SK-N-SH (cell line): ENCODE measurements at regions not wholly inside any gene's neighbourhood (a gene's known extent, or its start where the extent isn't known, plus 50 kb on each side); places are given as distances from the start of the nearest gene placed in this dataset.
"Not testable (repeated sequence)": the region's sequence is repeated elsewhere in the genome, so short reads cannot be mapped to it uniquely, and the experiment has no call there.

ENCODE experiments used
- CTCF ChIA-PET: fragments of 300-600, 350-600 bp; formaldehyde crosslinking; extraction: SDS; loops from one replicate; lab custom pipeline; 2021; lab: Yijun Ruan, JAX
- POLR2A ChIA-PET: fragments of 350-600 bp; sonication (Branson Sonifier 250); formaldehyde crosslinking; extraction: SDS; loops from one replicate; lab custom pipeline; 2020; ENCODE audit warnings: antibody characterized with exemption, inconsistent platforms; lab: Yijun Ruan, JAX
- DNase-seq: peaks from one replicate; pipeline ENCODE4 v3.0.0; 2012
- H2AFZ ChIP-seq: fragments of 200-600 bp; sonication (generic); 2 replicates; pipeline ENCODE4 v1.8.1; 2016; ENCODE audit warnings: antibody characterized with exemption, mild to moderate bottlenecking, low read depth
- H3F3A ChIP-seq: fragments of 200-600 bp; sonication (generic); replicated peaks from 2 replicates; pipeline ENCODE3; 2016; ENCODE audit warnings: antibody characterized with exemption, mild to moderate bottlenecking; ENCODE audit not compliant: insufficient read depth
- H3K27ac ChIP-seq, 2 experiments: fragments of 200-500 bp in 1 of 2; fragments of 200-600 bp in 1 of 2; sonication (Bioruptor generic) in 1 of 2; sonication (generic), shearing (Covaris generic) in 1 of 2; 2 replicates each; pipeline versions ENCODE4 v1.5.1 to v1.6.1; 2014 to 2016; ENCODE audit warnings: low read depth in 2 of 2, inconsistent platforms in 1 of 2, low read length in 1 of 2, mild to moderate bottlenecking in 1 of 2, mixed read lengths in 1 of 2
- H3K27me3 ChIP-seq: fragments of 200-600 bp; sonication (generic), shearing (Covaris generic); 2 replicates; pipeline ENCODE4 v1.6.1; 2016; ENCODE audit warnings: mixed run types; ENCODE audit not compliant: insufficient read depth
- H3K36me3 ChIP-seq, 2 experiments: fragments of 200-500 bp in 1 of 2; fragments of 200-600 bp in 1 of 2; sonication (Bioruptor generic) in 1 of 2; sonication (generic) in 1 of 2; replicated peaks in 1 of 2; 2 replicates each; pipeline versions ENCODE3 to v1.5.1; 2014 to 2016; ENCODE audit warnings: low read length in 1 of 2, mild to moderate bottlenecking in 1 of 2; ENCODE audit not compliant: insufficient read depth in 2 of 2, control insufficient read depth in 1 of 2
- H3K4me1 ChIP-seq, 2 experiments: fragments of 200-500 bp in 1 of 2; fragments of 200-600 bp in 1 of 2; sonication (Bioruptor generic) in 1 of 2; sonication (generic), shearing (Covaris generic) in 1 of 2; 2 replicates each; pipeline versions ENCODE4 v1.5.1 to v1.6.1; 2014 to 2016; ENCODE audit warnings: low read depth in 1 of 2, low read length in 1 of 2, mixed run types in 1 of 2; ENCODE audit not compliant: insufficient read depth in 2 of 2, control insufficient read depth in 1 of 2
- H3K4me2 ChIP-seq: fragments of 200-600 bp; sonication (generic), shearing (Covaris generic); 2 replicates; pipeline ENCODE4 v1.6.1; 2017; ENCODE audit warnings: mixed run types
- H3K4me3 ChIP-seq, 2 experiments: fragments of 200-500 bp in 1 of 2; fragments of 200-600 bp in 1 of 2; sonication (Bioruptor generic) in 1 of 2; sonication (generic), shearing (Covaris generic) in 1 of 2; 2 replicates each; pipeline versions ENCODE4 v1.5.1 to v1.8.1; 2014 to 2016; ENCODE audit warnings: low read depth in 2 of 2, inconsistent platforms in 1 of 2, low read length in 1 of 2, mild to moderate bottlenecking in 1 of 2, mixed read lengths in 1 of 2, moderate library complexity in 1 of 2
- H3K79me2 ChIP-seq: fragments of 200-600 bp; sonication (generic); 2 replicates; pipeline ENCODE4 v1.8.1; 2017; ENCODE audit warnings: mild to moderate bottlenecking; ENCODE audit not compliant: insufficient read depth
- H3K9ac ChIP-seq: fragments of 200-600 bp; sonication (generic); 2 replicates; pipeline ENCODE4 v1.6.1; 2017; ENCODE audit warnings: mixed run types
- H3K9me2 ChIP-seq: fragments of 200-600 bp; sonication (generic); 2 replicates; pipeline ENCODE4 v1.6.1; 2017; ENCODE audit warnings: mixed run types
- H3K9me3 ChIP-seq: fragments of 200-600 bp; sonication (generic); 2 replicates; pipeline ENCODE4 v1.6.1; 2017; ENCODE audit warnings: mixed run types, mild to moderate bottlenecking, moderate library complexity
- H4K20me1 ChIP-seq: fragments of 200-600 bp; sonication (generic); 2 replicates; pipeline ENCODE4 v1.6.1; 2017; ENCODE audit warnings: mild to moderate bottlenecking, mixed run types; ENCODE audit not compliant: insufficient read depth
- WGBS: methylation state at CpG from one replicate; pipeline ENCODE4 v1.1.6; 2017; ENCODE audit warnings: low lambda C conversion rate; 5-methylcytosine and 5-hydroxymethylcytosine counted together

GRCh38 chr7:73244782-73245311, 63.8 kb downstream of the NSUN5 start:
- H3K4me3 ChIP-seq, H3K27ac ChIP-seq, H3K4me2 ChIP-seq, H3K36me3 ChIP-seq, H3K9me2 ChIP-seq, H4K20me1 ChIP-seq, H3K9ac ChIP-seq, H2AFZ ChIP-seq, DNase-seq, H3K4me1 ChIP-seq, CTCF ChIA-PET, H3K27me3 ChIP-seq, H3F3A ChIP-seq, H3K79me2 ChIP-seq, POLR2A ChIA-PET, H3K9me3 ChIP-seq: not testable (repeated sequence)
- 74% methylated on average over 15 of the region's 16 CpGs for WGBS

DNA sequence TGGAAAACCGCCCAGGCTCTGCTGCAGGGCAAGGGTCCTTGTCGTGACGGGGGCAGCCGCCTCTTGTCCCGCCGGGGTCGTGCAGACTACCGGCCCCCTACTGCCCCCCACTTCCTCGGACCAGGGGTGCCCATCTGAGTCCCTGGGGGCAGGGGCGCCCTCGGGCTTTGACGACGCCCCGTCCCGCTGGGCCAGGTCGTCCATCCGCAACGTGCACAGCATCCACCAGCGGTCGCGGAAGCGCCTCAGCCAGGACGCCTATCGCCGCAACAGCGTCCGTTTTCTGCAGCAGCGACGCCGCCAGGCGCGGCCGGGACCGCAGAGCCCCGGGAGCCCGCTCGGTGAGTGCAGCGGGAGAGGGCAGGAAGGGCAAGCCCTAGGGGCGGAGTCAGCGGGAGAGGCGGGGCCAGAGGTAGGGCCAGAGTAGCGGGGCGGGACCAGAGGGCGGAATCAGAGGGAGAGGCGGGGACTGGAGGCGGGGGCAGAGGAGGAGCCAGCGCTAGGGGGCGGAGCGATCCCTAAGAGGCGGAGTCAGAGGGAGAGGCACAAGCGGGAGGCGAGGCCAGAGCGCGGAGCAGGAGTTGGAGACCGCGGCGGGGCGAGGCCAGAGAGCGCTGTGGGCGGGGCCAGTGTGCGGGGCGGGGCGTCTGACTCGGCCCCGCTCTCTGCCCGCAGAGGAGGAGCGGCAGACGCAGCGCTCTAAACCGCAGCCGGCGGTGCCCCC, 73.5 kb downstream of the NSUN5 start:
- peak overlapping the region; percentile 44 to 48; a peak in 3 of 4 replicates for H3K4me3 ChIP-seq
- H3K27me3 ChIP-seq, H3K79me2 ChIP-seq, POLR2A ChIA-PET, H2AFZ ChIP-seq, H3K36me3 ChIP-seq, H3K4me1 ChIP-seq, H3F3A ChIP-seq, H3K9me2 ChIP-seq, CTCF ChIA-PET, DNase-seq, H3K9ac ChIP-seq, H3K9me3 ChIP-seq, H3K27ac ChIP-seq, H4K20me1 ChIP-seq: not testable (repeated sequence)
- no CpG with 5 or more reads among the region's 72 CpGs for WGBS
- peak overlapping the region; percentile 70; the same call in 1 of the 2 replicates for H3K4me2 ChIP-seq

GRCh38 chr7:73225745-73226144, 82.9 kb downstream of the NSUN5 start:
- H3K4me3 ChIP-seq, H3K79me2 ChIP-seq, H4K20me1 ChIP-seq, H3K4me2 ChIP-seq, H3K27ac ChIP-seq, H2AFZ ChIP-seq, DNase-seq, POLR2A ChIA-PET, H3K9ac ChIP-seq, H3K9me2 ChIP-seq, H3F3A ChIP-seq, CTCF ChIA-PET, H3K27me3 ChIP-seq, H3K36me3 ChIP-seq, H3K9me3 ChIP-seq, H3K4me1 ChIP-seq: not testable (repeated sequence)
- 79% methylated on average over 14 of the region's 15 CpGs for WGBS

GRCh38 chr7:73221724-73222123, 86.9 kb downstream of the NSUN5 start:
- H3F3A ChIP-seq, H3K9ac ChIP-seq, H3K79me2 ChIP-seq, H3K36me3 ChIP-seq, POLR2A ChIA-PET, H3K9me3 ChIP-seq, H3K27ac ChIP-seq, CTCF ChIA-PET, H4K20me1 ChIP-seq, H3K4me3 ChIP-seq, H2AFZ ChIP-seq, H3K4me1 ChIP-seq, DNase-seq, H3K9me2 ChIP-seq, H3K4me2 ChIP-seq, H3K27me3 ChIP-seq: not testable (repeated sequence)
- WGBS, result no CpG with 5 or more reads among the region's 6 CpGs

GRCh38 chr7:73220766-73221370, 87.8 kb downstream of the NSUN5 start:
- H3K9me2 ChIP-seq, H3K4me1 ChIP-seq, H4K20me1 ChIP-seq, H2AFZ ChIP-seq, H3F3A ChIP-seq, CTCF ChIA-PET, H3K79me2 ChIP-seq, H3K4me2 ChIP-seq, POLR2A ChIA-PET, DNase-seq, H3K4me3 ChIP-seq, H3K36me3 ChIP-seq, H3K9me3 ChIP-seq, H3K27ac ChIP-seq, H3K27me3 ChIP-seq, H3K9ac ChIP-seq: not testable (repeated sequence)
- no CpG with 5 or more reads among the region's 6 CpGs for WGBS

DNA sequence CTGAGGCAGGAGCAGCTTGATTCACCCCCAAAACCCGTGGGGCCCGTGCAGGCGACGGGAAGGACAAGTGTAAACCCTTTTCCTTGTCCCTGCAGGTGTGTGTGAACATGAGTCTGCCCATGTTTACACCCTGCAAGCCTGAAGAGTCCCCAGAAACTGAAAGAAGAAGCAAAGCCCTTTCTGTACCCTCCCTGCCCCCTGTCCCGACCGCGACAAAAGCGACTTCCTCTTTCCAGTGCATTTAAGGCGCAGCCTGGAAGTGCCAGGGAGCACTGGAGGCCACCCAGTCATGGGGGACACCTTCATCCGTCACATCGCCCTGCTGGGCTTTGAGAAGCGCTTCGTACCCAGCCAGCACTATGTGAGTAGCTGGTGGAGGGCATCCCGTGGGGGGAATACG, 88.3 kb downstream of the NSUN5 start:
- H3K4me3 ChIP-seq, H3K4me2 ChIP-seq, POLR2A ChIA-PET, H2AFZ ChIP-seq, H4K20me1 ChIP-seq, H3K9ac ChIP-seq, H3K27ac ChIP-seq, H3K9me3 ChIP-seq, H3K27me3 ChIP-seq, H3K36me3 ChIP-seq, CTCF ChIA-PET, H3F3A ChIP-seq, H3K9me2 ChIP-seq, H3K79me2 ChIP-seq, DNase-seq, H3K4me1 ChIP-seq: not testable (repeated sequence)
- no CpG with 5 or more reads among the region's 15 CpGs for WGBS
